HG03280 (cell line): ENCODE measurements at regions not wholly inside any gene's neighbourhood (a gene's known extent, or its start where the extent isn't known, plus 50 kb on each side); places are given as distances from the start of the nearest gene placed in this dataset.
A peak's percentile ranks its signal among the peaks of the same experiment; 100 is the strongest.

ENCODE experiments used
- ATAC-seq: cut with Tn5 transposase; IDR thresholded peaks from one replicate; pipeline ENCODE4 v1.9.1; 2021; ENCODE audit warnings: mild to moderate bottlenecking, moderate library complexity; ENCODE audit not compliant: unreplicated experiment

GRCh38 chr4:30281986-30282385, 438.2 kb upstream of the PCDH7 start:
- no peak for ATAC-seq

DNA sequence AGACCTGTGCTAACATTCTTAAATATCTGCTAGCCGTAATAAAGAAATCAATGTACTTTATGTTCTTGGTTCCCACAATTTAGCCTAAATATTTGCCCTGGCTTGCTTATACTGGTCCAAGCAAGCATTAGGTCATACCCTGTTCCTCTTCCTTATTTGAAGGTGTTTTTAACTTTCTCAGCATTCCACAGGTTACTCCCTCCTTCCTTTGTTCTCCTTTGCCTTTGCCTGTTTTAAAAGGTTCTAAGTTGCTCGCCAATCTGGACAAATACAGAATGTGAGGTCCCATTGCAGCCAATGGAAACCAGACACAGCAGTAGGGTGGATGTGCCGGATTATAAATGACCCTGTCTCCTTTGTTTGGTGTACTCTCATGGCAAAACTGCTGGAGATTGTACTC, 436.8 kb upstream of the PCDH7 start:
- no peak for ATAC-seq

GRCh38 chr4:30294295-30294694, 425.9 kb upstream of the PCDH7 start:
- ATAC-seq = no peak

DNA sequence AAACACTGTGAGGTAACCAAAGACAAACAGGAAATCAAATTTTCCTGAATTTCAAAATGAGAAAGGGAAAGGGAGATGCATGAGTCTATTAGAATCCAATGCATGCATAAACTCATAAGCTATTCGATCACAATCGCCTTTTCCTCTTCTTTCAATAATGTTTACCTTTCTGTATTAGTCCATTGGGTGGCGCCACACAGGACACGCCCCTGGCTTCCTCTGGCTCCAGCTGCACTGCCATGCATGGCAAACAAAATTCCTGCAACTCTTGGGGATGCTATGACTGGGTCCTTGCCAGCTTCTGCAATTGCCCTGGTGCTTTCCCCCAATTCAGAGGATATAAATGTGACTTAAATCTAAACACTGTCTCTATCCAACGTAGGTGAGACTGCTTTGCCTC, 424.5 kb upstream of the PCDH7 start:
- ATAC-seq = no peak

DNA sequence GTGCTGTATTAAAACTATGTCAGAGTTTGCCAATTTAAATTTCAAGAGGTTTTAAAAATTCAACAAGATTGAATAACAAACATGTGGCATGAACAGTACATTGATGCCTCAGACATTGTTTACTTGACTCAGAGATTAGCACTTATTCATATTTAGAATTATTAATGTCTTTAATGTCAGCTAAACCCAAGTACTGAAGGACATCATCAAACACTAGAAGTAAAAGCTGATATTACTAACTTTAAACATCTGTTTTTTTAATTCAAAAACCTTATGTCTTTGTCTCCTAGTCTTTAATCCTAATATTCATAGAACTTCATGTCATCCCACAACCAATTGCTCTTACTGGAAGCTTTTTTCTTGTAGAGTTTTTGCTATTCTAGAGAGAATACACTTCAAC, 406.2 kb upstream of the PCDH7 start:
- ATAC-seq = no peak

DNA sequence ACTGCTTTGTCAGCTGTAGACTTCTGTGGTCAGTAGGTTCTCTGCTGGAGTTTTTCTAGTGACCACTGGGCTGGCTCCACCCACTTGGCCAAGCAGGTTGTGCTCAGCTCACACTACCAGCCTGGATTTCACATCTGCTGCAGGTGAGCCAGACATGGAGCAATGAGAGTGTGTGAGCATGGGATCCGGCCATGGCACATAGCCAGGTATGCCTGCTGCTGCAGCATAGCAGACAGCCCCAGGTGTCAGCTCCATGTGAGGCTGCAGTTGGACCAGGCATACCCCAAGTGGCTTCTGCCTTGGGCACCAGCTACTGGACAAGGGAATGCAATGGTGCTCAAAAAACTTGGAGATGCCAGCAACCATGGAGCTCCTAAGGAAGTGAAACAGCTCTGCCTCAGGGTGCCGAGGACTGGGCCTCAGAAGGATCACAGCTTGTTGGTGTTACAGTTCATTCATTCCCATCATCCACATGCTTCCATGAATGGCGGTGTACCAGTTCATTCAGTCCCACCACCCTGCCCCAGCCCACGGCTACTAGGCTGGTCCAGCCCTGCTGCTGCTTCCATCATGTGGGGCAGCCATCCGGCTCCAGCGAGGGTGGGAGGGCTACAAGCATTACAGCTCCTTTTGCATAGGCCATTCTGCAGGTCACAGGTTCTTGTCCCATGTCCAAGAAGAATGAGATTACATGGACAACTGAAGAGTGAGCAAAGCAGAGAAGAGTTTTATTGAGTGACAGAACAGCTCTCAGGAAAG, 389.1 kb upstream of the PCDH7 start:
- no peak for ATAC-seq

- ATAC-seq = no peak
Observed at GRCh38 chr4:30341731-30342130, 378.4 kb upstream of the PCDH7 start.

DNA sequence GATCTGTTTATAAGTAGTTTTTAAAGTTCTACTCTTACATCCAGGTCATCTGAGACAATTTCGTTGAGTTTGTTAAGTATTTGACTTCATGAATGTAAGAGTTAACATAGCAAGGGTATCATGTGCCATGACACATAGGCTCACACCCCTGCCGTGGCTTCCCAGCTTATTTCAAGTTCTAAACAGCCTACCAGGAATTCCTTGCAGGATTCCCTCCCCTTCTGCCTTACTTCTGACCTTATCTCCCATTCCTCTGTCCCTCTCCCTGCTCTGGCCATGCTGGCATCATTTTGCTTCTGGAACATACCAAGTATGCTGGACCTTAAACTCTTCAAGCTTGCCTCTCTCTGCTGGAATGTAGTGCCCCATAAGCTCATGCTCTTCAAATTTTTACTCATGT, 369.9 kb upstream of the PCDH7 start:
- no peak for ATAC-seq

GRCh38 chr4:30354605-30355004, 365.6 kb upstream of the PCDH7 start:
- no peak for ATAC-seq

- ATAC-seq = no peak
Observed at GRCh38 chr4:30362436-30362835, 357.7 kb upstream of the PCDH7 start.

DNA sequence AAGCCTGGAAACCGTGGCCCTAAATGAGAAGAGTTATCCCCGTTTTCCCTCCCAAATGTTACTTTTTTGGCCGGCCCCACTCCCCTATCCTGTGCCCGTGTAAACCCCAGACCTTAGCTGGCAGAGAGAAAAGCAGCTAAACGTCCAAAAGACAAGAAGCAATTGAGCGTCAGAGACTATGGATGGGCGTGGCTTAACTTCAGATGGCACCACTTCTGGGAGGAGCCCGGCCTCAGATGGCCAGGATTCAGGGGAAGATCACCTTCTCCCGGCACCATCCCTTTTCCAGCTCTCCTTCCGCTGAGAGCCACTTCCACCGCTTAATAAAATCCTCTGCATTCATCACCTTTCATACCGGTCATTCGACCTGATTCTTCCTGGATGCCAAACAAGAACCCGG, 350.1 kb upstream of the PCDH7 start:
- ATAC-seq = no peak

- ATAC-seq = peak; percentile 74
Observed at GRCh38 chr4:30380404-30380998, 339.7 kb upstream of the PCDH7 start.

DNA sequence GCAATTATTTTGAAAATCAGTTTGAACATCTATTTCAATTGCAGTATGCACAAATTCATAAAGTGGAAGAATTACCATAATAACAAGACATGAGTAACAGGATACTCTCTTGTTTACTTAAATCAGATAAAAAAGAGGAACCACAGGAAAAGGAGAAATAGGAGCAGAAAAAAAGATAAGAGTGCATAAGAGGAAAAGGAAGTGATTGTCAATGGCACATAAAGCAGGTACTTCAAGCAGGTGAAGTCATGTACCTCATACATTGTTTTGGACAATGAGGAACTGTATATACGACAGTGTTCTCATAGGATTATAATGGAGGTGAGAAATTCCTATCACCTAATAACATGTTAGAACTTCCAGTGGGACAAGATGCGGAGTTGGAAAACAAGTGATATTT, 334.5 kb upstream of the PCDH7 start:
- ATAC-seq = no peak

GRCh38 chr4:30386266-30386895, 333.8 kb upstream of the PCDH7 start:
- ATAC-seq = no peak

- ATAC-seq = no peak
Observed at GRCh38 chr4:30395902-30396301, 324.3 kb upstream of the PCDH7 start.

DNA sequence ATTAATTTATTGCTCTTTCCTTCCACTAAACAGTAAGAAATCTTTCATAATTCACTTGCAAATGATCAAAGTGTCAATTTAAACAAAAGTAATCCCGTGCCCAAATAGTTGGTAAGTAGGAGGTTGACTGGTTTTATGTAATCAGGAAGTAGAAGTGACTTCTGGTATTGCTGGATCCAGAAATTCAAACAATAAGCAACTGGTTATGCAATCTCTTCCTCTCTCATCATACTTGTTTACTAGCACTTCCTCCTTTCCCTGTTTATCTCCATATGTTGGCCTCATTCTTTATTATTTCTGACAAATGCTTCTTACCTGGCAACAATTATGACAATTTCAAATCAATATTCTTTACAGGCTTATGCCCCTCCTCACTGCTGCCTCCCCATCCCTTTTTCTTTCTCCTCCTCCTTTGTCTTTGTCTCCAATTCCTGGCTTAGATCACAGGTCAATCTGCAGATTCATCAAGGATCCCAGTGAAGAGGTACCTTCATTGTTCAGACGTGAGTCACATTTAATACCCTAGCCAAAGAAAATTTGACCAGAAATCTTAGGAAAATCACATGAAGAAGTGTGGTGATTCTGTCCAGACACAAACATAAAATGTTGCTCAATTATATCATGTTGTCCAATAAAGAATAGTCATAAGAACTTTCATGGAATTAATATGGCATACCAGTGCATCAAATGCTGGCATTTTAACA, 323.2 kb upstream of the PCDH7 start:
- no peak for ATAC-seq

DNA sequence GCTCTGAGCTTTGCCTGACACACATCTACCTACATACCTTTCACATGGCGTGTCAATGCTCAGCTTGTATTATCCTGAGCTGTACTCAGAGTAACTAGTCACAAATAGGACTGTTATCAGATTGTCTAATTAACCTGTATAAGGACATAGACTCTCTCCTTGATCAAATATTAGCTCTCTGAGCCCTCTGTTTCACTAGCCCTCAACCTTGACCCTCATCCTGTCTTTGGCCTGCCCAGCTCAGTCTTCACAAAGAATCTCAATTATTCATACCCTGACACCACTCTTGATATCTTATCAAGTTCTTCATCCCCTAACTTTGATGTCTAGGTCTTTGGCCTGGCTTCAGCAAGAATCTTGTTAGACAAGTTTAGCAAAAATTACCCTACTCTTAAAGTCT, 320.7 kb upstream of the PCDH7 start:
- ATAC-seq = no peak

- ATAC-seq = no peak
Observed at GRCh38 chr4:30402276-30402675, 317.9 kb upstream of the PCDH7 start.

DNA sequence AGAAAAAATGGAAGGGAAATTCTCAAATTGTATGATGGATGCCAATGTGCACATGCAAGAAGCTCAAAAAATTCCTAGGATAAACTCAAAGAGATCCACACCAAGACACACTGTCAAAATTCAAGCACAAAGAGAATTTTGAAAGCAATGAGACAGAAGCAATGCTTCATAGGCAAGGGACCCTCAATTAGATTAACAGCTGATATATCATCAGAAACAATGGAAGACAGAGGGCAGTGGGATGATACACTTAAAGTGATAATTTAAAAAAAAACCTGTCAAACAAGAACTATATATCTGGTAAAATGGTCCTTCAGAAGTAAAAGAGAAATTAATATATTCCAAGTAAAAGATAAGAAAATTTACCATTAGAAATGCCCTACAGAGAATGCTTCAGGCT, 306.3 kb upstream of the PCDH7 start:
- ATAC-seq = no peak

DNA sequence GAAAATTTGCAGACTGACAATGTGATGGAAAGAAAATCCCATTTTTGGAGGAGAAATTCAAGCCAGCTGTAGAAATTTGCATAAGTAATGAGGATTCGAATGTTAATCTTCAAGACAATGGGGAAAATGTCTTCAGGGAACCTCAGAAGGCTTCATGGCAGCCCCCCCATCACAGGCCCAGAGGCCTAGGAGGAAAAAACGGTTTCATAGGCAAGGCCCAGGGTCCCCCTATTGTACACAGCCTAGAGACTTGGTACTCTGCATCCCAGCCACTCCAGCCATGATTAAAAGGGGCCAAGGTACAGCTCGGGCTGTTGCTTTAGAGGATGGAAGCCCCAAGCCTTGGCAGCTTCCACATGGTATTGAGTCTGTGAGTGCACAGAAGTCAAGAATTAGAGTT, 303.6 kb upstream of the PCDH7 start:
- ATAC-seq = no peak

DNA sequence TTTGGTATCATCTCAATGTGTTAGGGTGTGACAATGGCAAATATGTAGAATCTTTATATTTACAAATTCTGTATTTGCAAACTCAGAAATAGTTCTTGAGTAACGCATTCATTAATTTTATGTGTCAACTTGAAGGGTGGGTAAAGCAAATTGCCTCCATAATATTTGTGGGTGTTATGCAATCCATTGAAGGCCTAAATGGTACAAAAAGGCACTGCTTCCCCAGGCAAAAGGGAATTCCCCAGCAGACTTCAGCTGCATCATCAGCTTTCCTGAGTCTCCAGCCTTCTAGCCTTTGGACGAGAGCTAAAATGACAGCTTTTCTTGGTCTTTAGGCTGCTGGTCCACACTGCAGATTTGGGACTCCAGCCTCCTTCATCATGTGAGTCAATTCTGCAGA, 292.2 kb upstream of the PCDH7 start:
- no peak for ATAC-seq
